K562 (cell line): ENCODE measurements at regions not wholly inside any gene's neighbourhood (a gene's known extent, or its start where the extent isn't known, plus 50 kb on each side); places are given as distances from the start of the nearest gene placed in this dataset.
"Not testable (repeated sequence)": the region's sequence is repeated elsewhere in the genome, so short reads cannot be mapped to it uniquely, and the experiment has no call there.

ENCODE experiments used
- ATAC-seq: fragments of 200-7000 bp; cut with Tn5 transposase; 3 replicates; pipeline ENCODE4 v1.9.1; 2020; ENCODE audit warnings: moderate library complexity
- BruUV-seq: library from RNA; stranded (reverse); fragments of 400-500 nt; replicated peaks from 2 replicates; lab custom pipeline; 2021; lab: Mats Ljungman, UMichigan
- CTCF ChIA-PET: fragments of 300-600 bp; formaldehyde crosslinking; extraction: SDS; loops from one replicate; lab custom pipeline; 2021; ENCODE audit warnings: low intra/inter-chr PET ratio; lab: Yijun Ruan, JAX
- POLR2A ChIA-PET: fragments of 300-600, 350-650 bp; sonication (Branson Sonifier 250); formaldehyde crosslinking; extraction: SDS; loops from one replicate; lab custom pipeline; 2021; ENCODE audit warnings: antibody characterized with exemption, inconsistent platforms; lab: Yijun Ruan, JAX
- DNase-seq, 4 experiments: peaks; one replicate each; pipeline versions ENCODE4 v3.0.0 to v3.0.0-alpha.2; 2011 to 2018; ENCODE audit warnings: low spot score in 3 of 4, mixed read lengths in 3 of 4; ENCODE audit errors: extremely low read depth in 1 of 4
- FAIRE-seq: peaks from 2 replicates; lab custom pipeline; 2011; peaks lifted over from hg19 to GRCh38; lab: Jason Lieb, UNC
- H2AFZ ChIP-seq: 2 replicates; pipeline ENCODE4 v1.6.0; 2011; ENCODE audit warnings: low read depth, low read length, control low read depth, inconsistent platforms
- H3K27ac ChIP-seq: fragments of 200-600 bp; 3 replicates; pipeline ENCODE4 v1.8.0; 2011; ENCODE audit warnings: low read depth, mild to moderate bottlenecking, control low read depth, inconsistent platforms, low read length, moderate library complexity, mixed read lengths; ENCODE audit errors: extremely low read depth
- H3K27me3 ChIP-seq, 2 experiments: fragments of 300-600 bp in 1 of 2; 2 replicates in 1 of 2; 3 replicates in 1 of 2; pipeline versions ENCODE4 v1.6.0 to v1.8.0; 2011; ENCODE audit warnings: inconsistent platforms in 2 of 2, low read length in 2 of 2, mild to moderate bottlenecking in 1 of 2, mixed read lengths in 1 of 2, moderate library complexity in 1 of 2; ENCODE audit not compliant: control insufficient read depth in 2 of 2, insufficient read depth in 2 of 2
- H3K36me3 ChIP-seq: fragments of 300-600 bp; 3 replicates; pipeline ENCODE4 v1.8.0; 2011; ENCODE audit warnings: mild to moderate bottlenecking, low read length, inconsistent platforms; ENCODE audit not compliant: control insufficient read depth, insufficient read depth
- H3K4me1 ChIP-seq, 2 experiments: fragments of 200-600 bp in 1 of 2; replicated peaks in 1 of 2; 2 replicates in 1 of 2; 3 replicates in 1 of 2; pipeline versions ENCODE4 v1.5.1 to v1.8.0; 2011; ENCODE audit warnings: inconsistent platforms in 2 of 2, low read length in 2 of 2, mild to moderate bottlenecking in 1 of 2, mixed read lengths in 1 of 2, moderate library complexity in 1 of 2; ENCODE audit not compliant: control insufficient read depth in 2 of 2, insufficient read depth in 2 of 2
- H3K4me2 ChIP-seq: 2 replicates; pipeline ENCODE4 v1.6.1; 2011; ENCODE audit warnings: low read length, control low read depth, inconsistent platforms, mixed read lengths; ENCODE audit not compliant: insufficient read depth
- H3K4me3 ChIP-seq: fragments of 200-600 bp; sonication (generic), shearing (Covaris generic); 2 replicates; pipeline ENCODE4 v1.5.1; 2016; ENCODE audit warnings: control low read depth, inconsistent platforms
- H3K79me2 ChIP-seq: fragments of 200-600 bp; 3 replicates; pipeline ENCODE4 v1.8.0; 2011; ENCODE audit warnings: low read length, inconsistent platforms; ENCODE audit not compliant: control insufficient read depth, insufficient read depth
- H3K9ac ChIP-seq, 2 experiments: 2 replicates each; pipeline versions ENCODE4 v1.6.0 to v1.6.1; 2011; ENCODE audit warnings: low read depth in 2 of 2, low read length in 2 of 2, control low read depth in 1 of 2, inconsistent platforms in 1 of 2, mild to moderate bottlenecking in 1 of 2, mixed read lengths in 1 of 2; ENCODE audit not compliant: insufficient read depth in 1 of 2
- H3K9me1 ChIP-seq: one replicate; pipeline ENCODE4 v1.6.0; 2011; ENCODE audit warnings: inconsistent platforms, mild to moderate bottlenecking, low read length, moderate library complexity; ENCODE audit not compliant: control insufficient read depth, insufficient read depth
- H3K9me3 ChIP-seq: replicated peaks from 2 replicates; pipeline ENCODE4 v1.5.1; 2011; ENCODE audit warnings: low read depth, low read length, inconsistent platforms; ENCODE audit not compliant: control insufficient read depth, insufficient read depth
- H4K20me1 ChIP-seq: replicated peaks from 2 replicates; pipeline ENCODE4 v1.6.1; 2011; ENCODE audit warnings: low read length, inconsistent platforms, mixed read lengths; ENCODE audit not compliant: control insufficient read depth, insufficient read depth
- ELF2 ChIP-seq: fragments of 250-450 bp; sonication (Bioruptor Pico); IDR thresholded peaks from 2 replicates; pipeline ENCODE4 v1.5.0; 2021; ENCODE audit warnings: mild to moderate bottlenecking
- NCOA2 ChIP-seq, 2 experiments: fragments of 450-650 bp; IDR thresholded peaks; 2 replicates each; pipeline ENCODE4 v1.6.1; 2018; ENCODE audit warnings: mild to moderate bottlenecking in 2 of 2, moderate library complexity in 1 of 2; ENCODE audit not compliant: partially characterized antibody in 2 of 2
- SETDB1 ChIP-seq: IDR thresholded peaks from one replicate; pipeline ENCODE4 v1.6.1; 2012; ENCODE audit warnings: low read length, control low read depth, inconsistent platforms
- SMC3 ChIP-seq: conservative IDR thresholded peaks from 2 replicates; pipeline ENCODE4 v1.6.1; 2011; ENCODE audit warnings: low read depth, low read length, improper control_type of control experiment; ENCODE audit not compliant: insufficient read depth
- ZNF324 ChIP-seq: fragments of 250-450 bp; sonication (Bioruptor Pico); IDR thresholded peaks from 2 replicates; pipeline ENCODE4 v1.4.0; 2020; ENCODE audit warnings: mild to moderate bottlenecking
- WGBS: fragments of 100-300 bp; shearing (Covaris generic); methylation state at CpG from one replicate; pipeline ENCODE4 v1.1.6; 2016; ENCODE audit warnings: low coverage, mixed read lengths; ENCODE audit not compliant: insufficient coverage; ENCODE audit errors: missing lambda C conversion rate; 5-methylcytosine and 5-hydroxymethylcytosine counted together
- in situ Hi-C: fragments of 300-500 bp; cut with MboI; formaldehyde crosslinking; loops from 4 replicates; pipeline ENCODE4 v1.15.0; 2018; ENCODE audit warnings: inconsistent platforms, mixed read lengths
- intact Hi-C: fragments of 100-400 bp; cut with micrococcal nuclease; formaldehyde crosslinking; loops from 2 replicates; pipeline ENCODE4 v1.14.2; 2022
- TF ChIP-seq, protein P1 (sequence below): fragments of 450-650 bp; IDR thresholded peaks from 2 replicates; pipeline ENCODE4 v1.6.1; 2016; ENCODE audit warnings: low read depth, mild to moderate bottlenecking, moderate library complexity
- TF ChIP-seq, protein P2 (sequence below): fragments of 450-650 bp; IDR thresholded peaks from 2 replicates; pipeline ENCODE4 v1.6.1; 2014; ENCODE audit warnings: low read depth, mild to moderate bottlenecking, moderate library complexity, borderline replicate concordance

DNA sequence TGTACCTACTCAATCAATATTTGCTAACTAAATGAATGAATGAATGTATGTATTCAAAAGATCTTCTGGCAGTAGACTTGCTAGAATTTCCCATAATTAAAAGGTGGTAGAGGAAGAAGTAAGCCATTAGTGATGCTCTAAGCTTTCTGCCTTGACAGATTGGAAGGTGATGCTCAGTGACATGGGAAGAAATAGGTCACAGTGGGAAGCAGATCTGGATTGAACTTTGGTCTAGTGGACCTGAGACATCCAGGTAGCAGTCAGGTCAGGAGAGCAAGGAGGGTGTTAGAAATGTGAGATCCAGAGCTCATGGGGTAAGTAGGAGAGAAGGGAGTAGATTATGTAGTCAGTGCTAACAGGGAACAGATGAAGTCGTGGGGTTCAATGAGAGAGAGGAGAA is 106.4 kb downstream of the SNX5 start (continued):
- TF ChIP-seq, protein P1, sequence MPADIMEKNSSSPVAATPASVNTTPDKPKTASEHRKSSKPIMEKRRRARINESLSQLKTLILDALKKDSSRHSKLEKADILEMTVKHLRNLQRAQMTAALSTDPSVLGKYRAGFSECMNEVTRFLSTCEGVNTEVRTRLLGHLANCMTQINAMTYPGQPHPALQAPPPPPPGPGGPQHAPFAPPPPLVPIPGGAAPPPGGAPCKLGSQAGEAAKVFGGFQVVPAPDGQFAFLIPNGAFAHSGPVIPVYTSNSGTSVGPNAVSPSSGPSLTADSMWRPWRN, result no peak
- TF ChIP-seq SMC3 (no peak), ZNF324 (no peak), SETDB1 (no peak), NCOA2 (IDR thresholded peaks at IDR 0.05; ENCODE audit: partially characterized antibody in 2 of 2) (no peak), ELF2 (CRISPR knock-in tag) (no peak)
- TF ChIP-seq, protein P2, sequence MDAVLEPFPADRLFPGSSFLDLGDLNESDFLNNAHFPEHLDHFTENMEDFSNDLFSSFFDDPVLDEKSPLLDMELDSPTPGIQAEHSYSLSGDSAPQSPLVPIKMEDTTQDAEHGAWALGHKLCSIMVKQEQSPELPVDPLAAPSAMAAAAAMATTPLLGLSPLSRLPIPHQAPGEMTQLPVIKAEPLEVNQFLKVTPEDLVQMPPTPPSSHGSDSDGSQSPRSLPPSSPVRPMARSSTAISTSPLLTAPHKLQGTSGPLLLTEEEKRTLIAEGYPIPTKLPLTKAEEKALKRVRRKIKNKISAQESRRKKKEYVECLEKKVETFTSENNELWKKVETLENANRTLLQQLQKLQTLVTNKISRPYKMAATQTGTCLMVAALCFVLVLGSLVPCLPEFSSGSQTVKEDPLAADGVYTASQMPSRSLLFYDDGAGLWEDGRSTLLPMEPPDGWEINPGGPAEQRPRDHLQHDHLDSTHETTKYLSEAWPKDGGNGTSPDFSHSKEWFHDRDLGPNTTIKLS, result no peak
- TF ChIP-seq, all 486 proteins: peak for 0

DNA sequence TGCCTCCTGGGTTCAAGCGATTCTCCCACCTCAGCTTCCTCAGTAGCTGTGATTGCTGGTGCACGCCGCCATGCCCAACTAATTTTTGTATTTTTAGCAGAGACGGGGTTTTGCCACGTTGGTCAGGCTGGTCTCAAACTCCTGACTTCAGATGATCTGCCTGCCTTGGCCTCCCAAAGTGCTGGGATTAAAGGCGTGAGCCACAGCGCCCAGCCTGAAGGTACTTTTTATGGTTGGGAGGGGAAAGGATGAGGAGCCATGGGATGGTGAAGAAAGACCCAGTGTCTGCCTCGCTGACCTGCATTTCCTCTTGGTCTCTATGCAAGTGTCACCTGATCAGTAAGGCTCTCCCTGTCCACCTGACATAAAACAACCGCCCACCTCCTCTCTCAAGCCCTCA is 107.0 kb downstream of the SNX5 start:
- 7% methylated on average over 3 of the region's 9 CpGs for WGBS
- H3K36me3 ChIP-seq, H3K9me3 ChIP-seq, ATAC-seq, H3K9ac ChIP-seq, BruUV-seq, H3K79me2 ChIP-seq, H2AFZ ChIP-seq, intact Hi-C loops, H4K20me1 ChIP-seq, H3K9me1 ChIP-seq, POLR2A ChIA-PET, in situ Hi-C loops, CTCF ChIA-PET, H3K27ac ChIP-seq, FAIRE-seq, DNase-seq, H3K4me3 ChIP-seq, H3K4me2 ChIP-seq, H3K4me1 ChIP-seq: not testable (repeated sequence)
- H3K27me3 ChIP-seq, result peaks cover 6 to 59% of the 10 kb centered on the region in 2 experiments; a peak in 4 of 5 replicates
